HG03571 (cell line): ENCODE measurements at regions not wholly inside any gene's neighbourhood (a gene's known extent, or its start where the extent isn't known, plus 50 kb on each side); places are given as distances from the start of the nearest gene placed in this dataset.

ENCODE experiments used
- ATAC-seq: cut with Tn5 transposase; IDR thresholded peaks from one replicate; pipeline ENCODE4 v1.9.1; 2021; ENCODE audit not compliant: unreplicated experiment

- no peak for ATAC-seq
Measured at GRCh38 chr5:166493612-166494011, 1797.8 kb upstream of the WWC1 start.

- ATAC-seq = no peak
Measured at GRCh38 chr5:166497496-166498104, 1793.8 kb upstream of the WWC1 start.

GRCh38 chr5:166499447-166500240 lies 1791.8 kb upstream of the WWC1 start:
- no peak for ATAC-seq

GRCh38 chr5:166503506-166503905 lies 1787.9 kb upstream of the WWC1 start:
- ATAC-seq = no peak

GRCh38 chr5:166505067-166505466 lies 1786.4 kb upstream of the WWC1 start:
- ATAC-seq = no peak

GRCh38 chr5:166505544-166505943 lies 1785.9 kb upstream of the WWC1 start:
- ATAC-seq = no peak

GRCh38 chr5:166507810-166508425 lies 1783.5 kb upstream of the WWC1 start:
- ATAC-seq = no peak

- no peak for ATAC-seq
Measured at GRCh38 chr5:166509085-166509484, 1782.4 kb upstream of the WWC1 start.

- ATAC-seq = no peak
Measured at GRCh38 chr5:166517976-166518375, 1773.5 kb upstream of the WWC1 start.

GRCh38 chr5:166523206-166523605 lies 1768.2 kb upstream of the WWC1 start:
- no peak for ATAC-seq

GRCh38 chr5:166529200-166529599 lies 1762.2 kb upstream of the WWC1 start:
- no peak for ATAC-seq

GRCh38 chr5:166532456-166533220 lies 1758.8 kb upstream of the WWC1 start:
- ATAC-seq = no peak

- ATAC-seq = no peak
Measured at GRCh38 chr5:166535641-166536040, 1755.8 kb upstream of the WWC1 start.

GRCh38 chr5:166540156-166540555 lies 1751.3 kb upstream of the WWC1 start:
- no peak for ATAC-seq

- no peak for ATAC-seq
Measured at GRCh38 chr5:166551384-166551783, 1740.1 kb upstream of the WWC1 start.

- no peak for ATAC-seq
Measured at GRCh38 chr5:166553778-166554177, 1737.7 kb upstream of the WWC1 start.

- no peak for ATAC-seq
Measured at GRCh38 chr5:166561759-166562158, 1729.7 kb upstream of the WWC1 start.

- ATAC-seq = no peak
Measured at GRCh38 chr5:166562246-166562645, 1729.2 kb upstream of the WWC1 start.

GRCh38 chr5:166566725-166567124 lies 1724.7 kb upstream of the WWC1 start:
- ATAC-seq = no peak

GRCh38 chr5:166570865-166571264 lies 1720.6 kb upstream of the WWC1 start:
- ATAC-seq = no peak

GRCh38 chr5:166571668-166572067 lies 1719.8 kb upstream of the WWC1 start:
- ATAC-seq = no peak
